PC-3 (cell line): ENCODE measurements at regions not wholly inside any gene's neighbourhood (a gene's known extent, or its start where the extent isn't known, plus 50 kb on each side); places are given as distances from the start of the nearest gene placed in this dataset.

Experiments used
- EZH2 ChIP-seq: fragments of 300-600 bp; sonication (generic); IDR thresholded peaks from one replicate; pipeline ENCODE4 v1.6.1; 2017; ENCODE audit warnings: antibody characterized with exemption, mild to moderate bottlenecking, low read length; ENCODE audit not compliant: unreplicated experiment
- TF ChIP-seq, protein P1 (sequence below): fragments of 300-600 bp; sonication (generic); conservative IDR thresholded peaks from 2 replicates; pipeline ENCODE4 v1.5.1; 2017; ENCODE audit warnings: antibody characterized with exemption, low read depth, mild to moderate bottlenecking, low read length

DNA sequence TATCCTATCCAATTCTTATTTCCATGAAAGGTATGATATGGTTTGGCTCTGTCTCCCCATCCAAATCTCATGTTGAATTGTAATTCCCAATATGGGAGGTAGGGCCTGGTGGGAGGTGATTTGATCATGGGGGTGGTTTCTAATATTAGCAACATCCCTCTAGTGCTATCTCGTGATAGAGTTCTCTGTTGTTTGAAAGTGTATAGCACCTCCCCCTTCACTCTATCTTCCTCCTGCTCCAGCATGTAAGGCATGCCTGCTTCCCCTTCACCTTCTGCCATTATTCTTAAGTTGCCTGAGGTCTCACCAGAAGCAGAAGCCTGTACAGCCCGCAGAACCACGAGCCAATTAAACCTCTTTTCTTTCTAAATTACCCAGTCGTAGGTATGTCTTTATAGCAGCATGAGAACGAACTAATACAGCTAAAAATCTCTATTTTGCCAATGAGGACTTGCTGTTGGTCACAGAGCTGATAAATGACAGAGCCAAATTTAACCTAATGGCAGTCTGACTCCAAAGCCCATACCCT lies 247.2 kb downstream of the HNRNPD start:
- TF ChIP-seq, protein P1, sequence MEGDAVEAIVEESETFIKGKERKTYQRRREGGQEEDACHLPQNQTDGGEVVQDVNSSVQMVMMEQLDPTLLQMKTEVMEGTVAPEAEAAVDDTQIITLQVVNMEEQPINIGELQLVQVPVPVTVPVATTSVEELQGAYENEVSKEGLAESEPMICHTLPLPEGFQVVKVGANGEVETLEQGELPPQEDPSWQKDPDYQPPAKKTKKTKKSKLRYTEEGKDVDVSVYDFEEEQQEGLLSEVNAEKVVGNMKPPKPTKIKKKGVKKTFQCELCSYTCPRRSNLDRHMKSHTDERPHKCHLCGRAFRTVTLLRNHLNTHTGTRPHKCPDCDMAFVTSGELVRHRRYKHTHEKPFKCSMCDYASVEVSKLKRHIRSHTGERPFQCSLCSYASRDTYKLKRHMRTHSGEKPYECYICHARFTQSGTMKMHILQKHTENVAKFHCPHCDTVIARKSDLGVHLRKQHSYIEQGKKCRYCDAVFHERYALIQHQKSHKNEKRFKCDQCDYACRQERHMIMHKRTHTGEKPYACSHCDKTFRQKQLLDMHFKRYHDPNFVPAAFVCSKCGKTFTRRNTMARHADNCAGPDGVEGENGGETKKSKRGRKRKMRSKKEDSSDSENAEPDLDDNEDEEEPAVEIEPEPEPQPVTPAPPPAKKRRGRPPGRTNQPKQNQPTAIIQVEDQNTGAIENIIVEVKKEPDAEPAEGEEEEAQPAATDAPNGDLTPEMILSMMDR: no peak
- TF ChIP-seq EZH2: no peak
